ENCODE measurements at regions not wholly inside any gene's neighbourhood (a gene's known extent, or its start where the extent isn't known, plus 50 kb on each side); places are given as distances from the start of the nearest gene placed in this dataset.

- Histone ChIP-seq H2AFZ (ENCODE audit: low read length) (no peak overlapping the region), H3K9ac (ENCODE audit: low read length) (no peak overlapping the region)
Measured at GRCh38 chr5:5787373-5787772, 364.9 kb downstream of the ICE1 start.

DNA sequence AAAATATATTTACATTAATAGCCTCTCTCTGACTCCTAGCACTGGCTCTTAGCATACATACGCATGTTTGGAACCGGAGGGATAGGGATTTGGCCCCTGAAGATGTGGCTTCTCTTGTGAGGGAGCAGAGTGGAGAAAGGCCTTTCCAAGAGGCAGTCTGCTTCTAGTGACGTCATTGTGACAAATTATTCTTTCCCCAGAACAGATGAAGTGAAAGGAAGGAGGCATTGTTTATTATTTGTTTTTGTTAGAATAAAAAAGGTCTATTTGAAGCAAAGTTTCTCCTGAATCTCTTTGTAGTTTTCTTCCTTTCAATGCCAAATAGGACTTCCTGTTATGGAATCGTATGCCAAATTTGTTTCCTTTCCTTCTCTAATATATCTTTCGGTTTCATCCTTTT lies 361.6 kb downstream of the ICE1 start:
- H3K9me3 ChIP-seq (ENCODE audit: low read length): no peaks in the 10 kb centered on the region
- H3K27ac ChIP-seq (ENCODE audit: low read length): no peak overlapping the region
- H3K79me2 ChIP-seq (ENCODE audit: low read length): no peaks in the 10 kb centered on the region
- H2AFZ ChIP-seq (ENCODE audit: low read length): no peak overlapping the region
- no peaks in the 10 kb centered on the region for H3K9me2 ChIP-seq (replicated peaks; ENCODE audit: insufficient read depth, low read length)
- H3K4me2 ChIP-seq (ENCODE audit: low read depth, low read length, poor library complexity, severe bottlenecking): no peak overlapping the region
- no peak overlapping the region for H3K4me3 ChIP-seq (ENCODE audit: low read length)
- no peaks in the 10 kb centered on the region for H4K20me1 ChIP-seq (ENCODE audit: insufficient read depth, low read depth, low read length)
- no peaks in the 10 kb centered on the region for H3K36me3 ChIP-seq (ENCODE audit: insufficient read depth, low read length)
- no peak overlapping the region for H3K9ac ChIP-seq (ENCODE audit: low read length)
- no peak for DNase-seq
- H3K27me3 ChIP-seq (ENCODE audit: low read length): no peaks in the 10 kb centered on the region
- no peaks in the 10 kb centered on the region for H3K4me1 ChIP-seq (ENCODE audit: low read length)

More at GRCh38 chr5:5787373-5787772, 364.9 kb downstream of the ICE1 start:
- no peaks in the 10 kb centered on the region for H3K27me3 ChIP-seq (ENCODE audit: low read length)
- no peaks in the 10 kb centered on the region for H3K9me2 ChIP-seq (replicated peaks; ENCODE audit: insufficient read depth, low read length)
- no peak for DNase-seq
- H3K4me1 ChIP-seq (ENCODE audit: low read length): no peaks in the 10 kb centered on the region
- H3K36me3 ChIP-seq (ENCODE audit: insufficient read depth, low read length): no peaks in the 10 kb centered on the region
- H3K9me3 ChIP-seq (ENCODE audit: low read length): no peaks in the 10 kb centered on the region
- H3K79me2 ChIP-seq (ENCODE audit: low read length): no peaks in the 10 kb centered on the region
- no peak overlapping the region for H3K4me2 ChIP-seq (ENCODE audit: low read depth, low read length, poor library complexity, severe bottlenecking)
- no peak overlapping the region for H3K4me3 ChIP-seq (ENCODE audit: low read length)
- no peaks in the 10 kb centered on the region for H4K20me1 ChIP-seq (ENCODE audit: insufficient read depth, low read depth, low read length)
- H3K27ac ChIP-seq (ENCODE audit: low read length): no peak overlapping the region

- H3K9me2 ChIP-seq (replicated peaks; ENCODE audit: insufficient read depth, low read length): no peaks in the 10 kb centered on the region
- H3K27me3 ChIP-seq (ENCODE audit: low read length): no peaks in the 10 kb centered on the region
- no peak overlapping the region for H3K4me3 ChIP-seq (ENCODE audit: low read length)
- H3K4me1 ChIP-seq (ENCODE audit: low read length): no peaks in the 10 kb centered on the region
- H3K27ac ChIP-seq (ENCODE audit: low read length): no peak overlapping the region
- DNase-seq: no peak
- H3K4me2 ChIP-seq (ENCODE audit: low read depth, low read length, poor library complexity, severe bottlenecking): no peak overlapping the region
- H3K79me2 ChIP-seq (ENCODE audit: low read length): no peaks in the 10 kb centered on the region
- no peaks in the 10 kb centered on the region for H3K36me3 ChIP-seq (ENCODE audit: insufficient read depth, low read length)
- no peaks in the 10 kb centered on the region for H3K9me3 ChIP-seq (ENCODE audit: low read length)
- H2AFZ ChIP-seq (ENCODE audit: low read length): no peak overlapping the region
- H4K20me1 ChIP-seq (ENCODE audit: insufficient read depth, low read depth, low read length): no peaks in the 10 kb centered on the region
- no peak overlapping the region for H3K9ac ChIP-seq (ENCODE audit: low read length)
Measured at GRCh38 chr5:5783021-5783420, 360.5 kb downstream of the ICE1 start.

DNA sequence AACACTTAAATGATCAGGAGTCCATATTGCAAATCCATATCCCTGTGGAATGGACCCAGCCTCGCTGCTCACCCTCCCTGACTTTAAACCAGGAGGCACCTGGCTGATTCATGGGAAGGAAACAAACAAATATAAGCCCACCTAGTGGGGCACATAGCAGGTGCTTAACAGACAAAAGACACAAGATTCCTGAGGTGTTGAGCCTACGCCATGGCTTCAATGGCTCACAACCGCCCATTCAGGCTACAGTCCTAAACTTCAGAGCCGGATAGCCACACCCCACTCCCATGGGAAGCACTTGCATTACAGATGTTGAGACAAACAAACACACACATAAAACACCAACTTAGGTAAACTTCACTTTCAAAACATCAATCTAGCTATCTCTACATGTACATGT lies 359.9 kb downstream of the ICE1 start:
- Histone ChIP-seq H3K36me3 (ENCODE audit: insufficient read depth, low read length) (no peaks in the 10 kb centered on the region), H4K20me1 (ENCODE audit: insufficient read depth, low read depth, low read length) (no peaks in the 10 kb centered on the region), H3K79me2 (ENCODE audit: low read length) (no peaks in the 10 kb centered on the region), H3K9ac (ENCODE audit: low read length) (no peak overlapping the region), H3K4me2 (ENCODE audit: low read depth, low read length, poor library complexity, severe bottlenecking) (no peak overlapping the region), H2AFZ (ENCODE audit: low read length) (no peak overlapping the region), H3K9me3 (ENCODE audit: low read length) (no peaks in the 10 kb centered on the region), H3K4me1 (ENCODE audit: low read length) (no peaks in the 10 kb centered on the region), H3K27ac (ENCODE audit: low read length) (no peak overlapping the region), H3K4me3 (ENCODE audit: low read length) (no peak overlapping the region), H3K9me2 (replicated peaks; ENCODE audit: insufficient read depth, low read length) (no peaks in the 10 kb centered on the region), H3K27me3 (ENCODE audit: low read length) (no peaks in the 10 kb centered on the region)
- DNase-seq: no peak

GRCh38 chr5:5781335-5781734 lies 358.9 kb downstream of the ICE1 start:
- no peak overlapping the region for H3K4me3 ChIP-seq (ENCODE audit: low read length)
- DNase-seq: no peak
- H3K79me2 ChIP-seq (ENCODE audit: low read length): no peaks in the 10 kb centered on the region
- H3K9me3 ChIP-seq (ENCODE audit: low read length): no peaks in the 10 kb centered on the region
- H3K27ac ChIP-seq (ENCODE audit: low read length): no peak overlapping the region
- H2AFZ ChIP-seq (ENCODE audit: low read length): no peak overlapping the region
- no peaks in the 10 kb centered on the region for H3K36me3 ChIP-seq (ENCODE audit: insufficient read depth, low read length)
- no peaks in the 10 kb centered on the region for H3K4me1 ChIP-seq (ENCODE audit: low read length)
- H3K27me3 ChIP-seq (ENCODE audit: low read length): no peaks in the 10 kb centered on the region
- H4K20me1 ChIP-seq (ENCODE audit: insufficient read depth, low read depth, low read length): no peaks in the 10 kb centered on the region
- no peak overlapping the region for H3K9ac ChIP-seq (ENCODE audit: low read length)
- H3K9me2 ChIP-seq (replicated peaks; ENCODE audit: insufficient read depth, low read length): no peaks in the 10 kb centered on the region
- no peak overlapping the region for H3K4me2 ChIP-seq (ENCODE audit: low read depth, low read length, poor library complexity, severe bottlenecking)

DNA sequence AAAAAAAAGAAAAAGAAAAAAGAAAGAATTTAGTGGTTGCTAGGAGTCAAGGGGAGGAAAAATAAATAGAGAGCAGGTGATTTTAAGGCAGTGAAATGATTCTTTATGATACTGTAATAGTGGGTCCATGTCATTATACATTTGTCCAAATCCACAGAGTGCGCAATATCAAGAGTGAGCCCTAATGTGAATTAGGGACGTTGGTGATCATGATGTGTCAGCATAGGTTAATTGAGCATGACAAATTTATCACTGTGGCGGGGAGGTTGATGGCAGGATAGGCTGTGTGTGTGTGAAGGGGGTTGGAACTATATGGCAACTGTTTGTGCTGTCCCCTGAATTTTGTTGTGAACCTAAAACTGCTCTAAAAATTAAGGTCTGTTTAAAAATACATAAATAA lies 357.8 kb downstream of the ICE1 start:
- Histone ChIP-seq H2AFZ (ENCODE audit: low read length) (no peak overlapping the region), H3K4me2 (ENCODE audit: low read depth, low read length, poor library complexity, severe bottlenecking) (no peak overlapping the region), H3K36me3 (ENCODE audit: insufficient read depth, low read length) (no peaks in the 10 kb centered on the region), H3K79me2 (ENCODE audit: low read length) (no peaks in the 10 kb centered on the region), H3K9me2 (replicated peaks; ENCODE audit: insufficient read depth, low read length) (no peaks in the 10 kb centered on the region), H3K27ac (ENCODE audit: low read length) (no peak overlapping the region), H3K27me3 (ENCODE audit: low read length) (no peaks in the 10 kb centered on the region), H3K4me3 (ENCODE audit: low read length) (no peak overlapping the region), H3K4me1 (ENCODE audit: low read length) (no peaks in the 10 kb centered on the region), H3K9me3 (ENCODE audit: low read length) (no peaks in the 10 kb centered on the region), H4K20me1 (ENCODE audit: insufficient read depth, low read depth, low read length) (no peaks in the 10 kb centered on the region), H3K9ac (ENCODE audit: low read length) (no peak overlapping the region)
- no peak for DNase-seq

DNA sequence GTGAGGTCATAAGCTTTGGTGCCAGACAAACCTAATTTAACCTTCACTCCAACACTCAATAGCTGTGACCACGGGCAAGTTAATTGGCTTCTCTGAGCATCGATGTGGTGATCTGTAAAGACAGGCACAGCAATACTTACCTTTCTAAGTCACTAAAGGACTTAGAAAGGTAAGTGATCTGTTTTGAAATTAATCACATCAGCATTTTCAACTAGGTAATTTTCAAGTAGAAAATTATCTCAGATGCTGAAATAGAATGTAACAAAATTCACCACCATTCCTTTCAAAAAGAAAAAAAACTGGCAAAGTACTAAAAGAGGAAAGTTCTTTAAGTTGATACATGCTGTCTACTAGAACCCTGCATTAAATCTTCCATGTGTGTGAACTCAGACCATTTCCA lies 354.5 kb downstream of the ICE1 start:
- no peak overlapping the region for H3K4me2 ChIP-seq (ENCODE audit: low read depth, low read length, poor library complexity, severe bottlenecking)
- no peak overlapping the region for H3K9ac ChIP-seq (ENCODE audit: low read length)
- no peaks in the 10 kb centered on the region for H3K4me1 ChIP-seq (ENCODE audit: low read length)
- H4K20me1 ChIP-seq (ENCODE audit: insufficient read depth, low read depth, low read length): no peaks in the 10 kb centered on the region
- H3K36me3 ChIP-seq (ENCODE audit: insufficient read depth, low read length): no peaks in the 10 kb centered on the region
- DNase-seq: no peak
- H3K27ac ChIP-seq (ENCODE audit: low read length): no peak overlapping the region
- no peak overlapping the region for H2AFZ ChIP-seq (ENCODE audit: low read length)
- no peaks in the 10 kb centered on the region for H3K79me2 ChIP-seq (ENCODE audit: low read length)
- no peaks in the 10 kb centered on the region for H3K9me2 ChIP-seq (replicated peaks; ENCODE audit: insufficient read depth, low read length)
- no peaks in the 10 kb centered on the region for H3K27me3 ChIP-seq (ENCODE audit: low read length)
- no peaks in the 10 kb centered on the region for H3K9me3 ChIP-seq (ENCODE audit: low read length)
- no peak overlapping the region for H3K4me3 ChIP-seq (ENCODE audit: low read length)

DNA sequence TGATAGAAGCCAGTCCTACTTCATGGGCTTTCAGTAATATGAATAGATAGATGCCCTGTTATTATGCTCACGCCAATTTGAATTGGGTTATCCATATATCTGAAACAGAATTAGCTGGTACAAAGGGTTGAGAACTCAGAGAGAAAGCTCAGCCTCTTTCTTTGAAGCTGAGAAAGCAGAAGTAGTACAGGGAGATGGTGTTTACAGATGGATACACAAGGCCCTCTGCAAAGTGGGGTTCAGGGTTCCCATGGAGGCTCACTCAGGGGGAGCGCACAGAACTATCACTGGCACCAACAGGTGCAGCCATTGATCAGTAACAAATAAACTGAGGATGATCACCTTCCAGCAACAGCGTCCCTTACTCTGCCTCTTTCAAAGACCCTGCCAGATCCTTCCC lies 349.7 kb downstream of the ICE1 start:
- no peak overlapping the region for H3K27ac ChIP-seq (ENCODE audit: low read length)
- H2AFZ ChIP-seq (ENCODE audit: low read length): no peak overlapping the region
- H3K9me2 ChIP-seq (replicated peaks; ENCODE audit: insufficient read depth, low read length): no peaks in the 10 kb centered on the region
- H3K79me2 ChIP-seq (ENCODE audit: low read length): no peaks in the 10 kb centered on the region
- no peaks in the 10 kb centered on the region for H3K36me3 ChIP-seq (ENCODE audit: insufficient read depth, low read length)
- H3K4me3 ChIP-seq (ENCODE audit: low read length): no peak overlapping the region
- no peak overlapping the region for H3K9ac ChIP-seq (ENCODE audit: low read length)
- H3K9me3 ChIP-seq (ENCODE audit: low read length): no peaks in the 10 kb centered on the region
- no peaks in the 10 kb centered on the region for H4K20me1 ChIP-seq (ENCODE audit: insufficient read depth, low read depth, low read length)
- DNase-seq: no peak
- H3K27me3 ChIP-seq (ENCODE audit: low read length): no peaks in the 10 kb centered on the region
- no peak overlapping the region for H3K4me2 ChIP-seq (ENCODE audit: low read depth, low read length, poor library complexity, severe bottlenecking)
- H3K4me1 ChIP-seq (ENCODE audit: low read length): no peaks in the 10 kb centered on the region

DNA sequence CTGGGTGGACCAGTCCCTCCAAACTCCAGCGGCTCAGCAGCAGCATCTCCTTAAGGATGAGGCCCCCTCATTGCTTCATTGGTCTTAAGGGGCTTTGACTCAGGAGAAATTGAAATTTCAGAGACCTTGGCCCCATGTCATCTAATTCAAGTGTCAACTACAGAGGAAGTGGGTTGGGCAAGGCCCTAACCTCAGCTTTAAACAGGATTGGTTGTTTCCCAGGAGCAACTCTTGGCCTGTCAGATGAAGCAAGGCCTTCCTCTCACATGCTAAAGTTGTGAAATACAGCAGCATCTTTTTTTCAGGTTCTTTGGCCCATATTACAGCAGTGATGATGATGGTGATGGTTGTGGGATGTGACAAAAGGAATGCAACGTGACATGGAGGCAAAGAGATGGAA lies 348.3 kb downstream of the ICE1 start:
- no peak for DNase-seq
- Histone ChIP-seq H3K9ac (ENCODE audit: low read length) (no peak overlapping the region), H2AFZ (ENCODE audit: low read length) (no peak overlapping the region), H3K79me2 (ENCODE audit: low read length) (no peaks in the 10 kb centered on the region), H4K20me1 (ENCODE audit: insufficient read depth, low read depth, low read length) (no peaks in the 10 kb centered on the region), H3K4me2 (ENCODE audit: low read depth, low read length, poor library complexity, severe bottlenecking) (no peak overlapping the region), H3K36me3 (ENCODE audit: insufficient read depth, low read length) (no peaks in the 10 kb centered on the region), H3K9me3 (ENCODE audit: low read length) (no peaks in the 10 kb centered on the region), H3K27me3 (ENCODE audit: low read length) (no peaks in the 10 kb centered on the region), H3K4me3 (ENCODE audit: low read length) (no peak overlapping the region), H3K27ac (ENCODE audit: low read length) (no peak overlapping the region), H3K4me1 (ENCODE audit: low read length) (no peaks in the 10 kb centered on the region), H3K9me2 (replicated peaks; ENCODE audit: insufficient read depth, low read length) (no peaks in the 10 kb centered on the region)
